GM13976 (cell line): ENCODE measurements at regions not wholly inside any gene's neighbourhood (a gene's known extent, or its start where the extent isn't known, plus 50 kb on each side); places are given as distances from the start of the nearest gene placed in this dataset.
A peak's percentile ranks its signal among the peaks of the same experiment; 100 is the strongest.

Experiments
- DNase-seq: peaks from one replicate; pipeline ENCODE4 v3.0.0; 2012; ENCODE audit warnings: low spot score
- in situ Hi-C: fragments of 300-500 bp; cut with MboI; formaldehyde crosslinking; loops from one replicate; pipeline ENCODE4 v1.12.0; 2022; ENCODE audit warnings: low sequenced_read_pairs, mixed read lengths, inconsistent platforms; ENCODE audit not compliant: unreplicated experiment
- TF ChIP-seq, protein P1 (sequence below): IDR thresholded peaks from 2 replicates; pipeline ENCODE4 v1.5.1; 2012; ENCODE audit warnings: borderline replicate concordance, mild to moderate bottlenecking; ENCODE audit not compliant: insufficient read depth; ENCODE audit errors: extremely low read depth, missing control alignments, control extremely low read depth

DNA sequence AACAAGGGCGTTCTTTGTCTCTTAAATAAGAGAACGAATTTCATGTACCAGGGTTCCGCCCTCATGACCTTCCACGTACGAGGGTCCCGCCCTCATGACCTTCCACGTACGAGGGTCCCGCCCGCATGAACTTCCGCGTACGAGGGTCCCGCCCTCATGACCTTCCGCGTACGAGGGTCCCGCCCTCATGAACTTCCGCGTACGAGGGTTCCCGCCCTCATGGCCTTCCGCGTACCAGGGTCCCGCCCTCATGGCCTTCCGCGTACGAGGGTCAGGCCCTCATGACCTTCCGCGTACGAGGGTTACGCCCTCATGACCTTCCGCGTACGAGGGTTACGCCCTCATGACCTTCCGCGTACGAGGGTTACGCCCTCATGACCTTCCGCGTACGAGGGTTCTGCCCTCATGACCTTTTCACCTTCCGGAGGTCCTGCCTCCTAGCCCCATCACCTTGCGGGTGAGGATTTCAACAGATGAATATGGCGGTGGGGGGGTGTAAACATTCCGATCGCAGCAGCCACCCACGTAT, 273.9 kb upstream of the ADAMTS16 start:
- DNase-seq, result no peak
- in situ Hi-C loops, result no loop called here
- TF ChIP-seq, protein P1, sequence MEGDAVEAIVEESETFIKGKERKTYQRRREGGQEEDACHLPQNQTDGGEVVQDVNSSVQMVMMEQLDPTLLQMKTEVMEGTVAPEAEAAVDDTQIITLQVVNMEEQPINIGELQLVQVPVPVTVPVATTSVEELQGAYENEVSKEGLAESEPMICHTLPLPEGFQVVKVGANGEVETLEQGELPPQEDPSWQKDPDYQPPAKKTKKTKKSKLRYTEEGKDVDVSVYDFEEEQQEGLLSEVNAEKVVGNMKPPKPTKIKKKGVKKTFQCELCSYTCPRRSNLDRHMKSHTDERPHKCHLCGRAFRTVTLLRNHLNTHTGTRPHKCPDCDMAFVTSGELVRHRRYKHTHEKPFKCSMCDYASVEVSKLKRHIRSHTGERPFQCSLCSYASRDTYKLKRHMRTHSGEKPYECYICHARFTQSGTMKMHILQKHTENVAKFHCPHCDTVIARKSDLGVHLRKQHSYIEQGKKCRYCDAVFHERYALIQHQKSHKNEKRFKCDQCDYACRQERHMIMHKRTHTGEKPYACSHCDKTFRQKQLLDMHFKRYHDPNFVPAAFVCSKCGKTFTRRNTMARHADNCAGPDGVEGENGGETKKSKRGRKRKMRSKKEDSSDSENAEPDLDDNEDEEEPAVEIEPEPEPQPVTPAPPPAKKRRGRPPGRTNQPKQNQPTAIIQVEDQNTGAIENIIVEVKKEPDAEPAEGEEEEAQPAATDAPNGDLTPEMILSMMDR, result no peak

DNA sequence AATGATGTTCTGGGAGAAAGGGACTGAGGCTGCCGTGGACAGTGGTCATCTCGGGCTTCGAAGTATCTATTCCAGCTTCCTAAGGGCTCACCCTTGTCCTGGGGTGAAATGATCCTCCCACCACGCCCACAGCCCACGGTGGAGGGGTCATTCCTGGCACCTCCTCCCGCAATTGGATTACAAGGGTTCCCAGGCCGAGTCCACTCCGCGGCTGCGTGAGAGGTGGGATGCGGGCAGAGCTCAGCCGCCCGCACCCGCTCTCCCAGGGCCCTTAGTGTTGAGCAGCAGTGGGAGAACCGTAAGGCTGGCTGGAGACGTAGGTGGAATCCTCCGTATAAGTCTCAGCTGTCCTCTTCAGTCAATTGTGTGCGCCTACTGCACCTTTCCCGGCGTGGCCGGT, 273.3 kb upstream of the ADAMTS16 start:
- TF ChIP-seq, protein P1, result no peak
- DNase-seq, result no peak
- in situ Hi-C loops, result no loop called here

DNA sequence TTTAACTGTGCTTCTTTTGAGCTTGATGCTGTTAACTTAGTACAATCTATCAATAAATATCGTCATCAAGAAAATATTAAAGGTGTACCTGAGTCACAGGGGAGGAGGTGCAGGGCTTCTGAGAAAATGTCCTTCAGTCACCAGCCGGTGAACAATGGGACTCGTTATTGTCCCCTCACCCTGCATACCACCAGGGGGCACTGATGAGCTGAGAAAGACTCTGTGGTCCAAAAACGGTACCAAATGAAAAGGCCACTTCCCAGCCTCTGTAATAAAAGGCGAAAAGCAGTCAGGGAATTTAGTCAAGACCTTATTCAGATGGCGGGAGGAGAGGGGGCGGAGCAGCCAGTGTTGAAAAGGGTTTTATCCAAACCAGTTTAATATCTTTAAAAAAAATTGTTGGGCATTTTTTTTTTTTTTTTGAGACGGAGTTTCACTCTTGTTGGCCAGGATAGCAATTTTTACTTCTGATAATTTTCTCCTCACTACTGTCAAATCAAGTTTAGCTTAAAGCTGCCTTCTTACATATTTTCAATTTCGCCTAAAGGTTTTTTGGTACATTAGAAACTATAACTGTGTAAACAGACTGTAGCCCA, 271.9 kb upstream of the ADAMTS16 start:
- DNase-seq, result peak; percentile 81
- TF ChIP-seq, protein P1, result peak; percentile 69
- in situ Hi-C loops, result no loop called here

DNA sequence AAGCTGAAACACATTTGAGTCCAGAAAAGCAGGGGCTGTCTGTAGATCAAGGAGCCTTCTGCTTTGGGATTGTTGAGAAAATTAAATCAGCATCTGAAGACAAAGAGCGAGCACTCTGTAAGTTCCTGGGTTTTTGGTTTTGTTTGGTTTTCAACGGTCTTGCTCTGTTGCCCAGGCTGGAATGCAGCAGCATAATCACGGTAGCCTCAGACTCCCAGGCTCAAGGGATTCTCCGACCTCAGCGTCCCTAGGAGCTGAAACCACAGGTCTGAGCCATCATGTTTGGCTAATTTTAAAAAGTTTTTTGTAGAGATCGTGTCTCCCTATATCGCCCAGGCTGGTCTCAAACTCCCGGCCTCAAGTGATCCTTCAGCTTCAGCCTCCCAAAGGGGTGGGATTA, 266.5 kb upstream of the ADAMTS16 start:
- TF ChIP-seq, protein P1, result no peak
- in situ Hi-C loops, result no loop called here

DNA sequence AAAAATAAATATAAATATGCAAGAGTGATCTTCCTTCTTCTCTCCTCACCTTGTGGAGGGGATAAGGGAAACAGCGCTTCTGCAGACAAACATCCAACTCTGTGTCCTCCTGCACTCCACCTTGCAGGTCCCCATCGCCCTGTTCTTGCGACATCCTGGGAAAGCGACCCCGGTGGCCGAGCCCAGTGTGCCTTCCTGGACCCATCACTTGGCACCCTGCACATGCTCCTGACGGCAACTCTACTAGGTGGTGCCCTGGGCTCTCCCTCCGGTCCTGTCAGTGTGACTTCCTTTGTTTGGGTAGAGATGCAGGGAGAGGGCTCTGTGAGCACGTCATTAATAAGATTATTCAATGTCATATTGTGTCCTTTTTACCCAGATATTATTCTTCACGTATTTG, 266.0 kb upstream of the ADAMTS16 start:
- TF ChIP-seq, protein P1, result no peak
- no peak for DNase-seq
- in situ Hi-C loops, result no loop called here

More for the DNA sequence above, 266.5 kb upstream of the ADAMTS16 start:
- no peak for DNase-seq

DNA sequence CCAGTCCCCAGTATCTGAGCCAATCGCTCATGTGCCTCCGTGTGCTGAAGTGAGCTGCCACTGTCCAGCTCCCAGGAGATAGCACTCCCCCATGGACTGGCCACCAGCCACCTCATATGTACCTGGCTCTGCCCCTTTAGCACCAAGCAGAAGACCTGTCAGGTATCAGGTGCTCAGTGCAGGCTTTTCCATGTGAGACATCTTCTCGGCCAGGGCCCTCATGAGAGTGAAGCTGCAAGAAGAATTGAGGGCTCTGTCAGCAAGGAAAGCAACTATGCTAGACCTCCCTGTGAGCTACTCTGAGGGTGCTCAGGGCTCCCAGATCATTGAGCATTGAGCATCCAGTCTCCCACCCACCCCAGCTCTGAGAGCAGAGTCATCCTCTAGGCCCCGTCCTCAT, 264.2 kb upstream of the ADAMTS16 start:
- in situ Hi-C loops, result loop anchor here (25.0 kb wide), 1 partner anchor 536 kb away; the partner anchor contains the start of gene ICE1
- DNase-seq, result no peak
- TF ChIP-seq, protein P1, result no peak
